ENCODE measurements at regions not wholly inside any gene's neighbourhood (a gene's known extent, or its start where the extent isn't known, plus 50 kb on each side); places are given as distances from the start of the nearest gene placed in this dataset.
"Not testable (repeated sequence)": the region's sequence is repeated elsewhere in the genome, so short reads cannot be mapped to it uniquely, and the experiment has no call there.

DNA sequence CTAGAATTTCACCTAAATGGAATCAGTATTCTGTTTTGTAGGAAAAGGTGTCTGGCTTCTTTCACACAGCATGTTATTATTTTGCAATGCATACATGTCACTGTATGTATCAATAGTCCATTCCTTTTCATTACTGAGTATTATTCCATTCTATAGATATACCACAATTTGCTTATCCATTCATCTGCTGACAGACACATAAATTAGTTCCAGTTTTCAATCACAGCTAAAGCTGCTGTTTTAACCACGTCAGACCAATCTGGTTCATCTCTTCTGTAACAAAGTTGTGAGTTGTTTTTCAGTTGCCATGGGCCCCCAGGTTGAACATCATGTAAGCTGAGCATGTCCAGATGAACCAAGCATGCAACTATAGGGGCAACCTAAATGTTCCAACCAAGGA lies 282.1 kb upstream of the MKLN1 start:
- in situ Hi-C loops (cut with MboI; ENCODE audit: low pct_unique_long_range_greater_than_20kb, low sequenced_read_pairs): no loop called here

DNA sequence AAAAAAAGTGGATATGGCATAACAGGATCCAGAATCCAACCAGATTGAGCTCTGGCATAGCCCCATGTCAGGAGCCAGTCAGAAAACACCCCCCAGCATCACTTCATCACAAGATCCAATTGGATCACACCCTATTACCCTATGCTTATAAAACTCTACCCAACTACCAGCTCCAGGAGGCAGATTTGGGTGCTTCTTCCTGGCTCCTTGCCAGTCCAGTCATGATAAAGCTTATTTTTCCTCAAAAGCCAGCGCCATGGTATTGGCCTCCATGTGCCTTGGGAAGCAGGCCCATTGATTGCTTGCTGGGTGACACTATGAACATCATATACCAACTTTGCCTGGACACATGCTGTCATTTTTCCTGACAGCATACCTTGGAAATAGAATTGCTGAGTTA lies 281.4 kb upstream of the MKLN1 start:
- in situ Hi-C loops (cut with MboI; ENCODE audit: low pct_unique_long_range_greater_than_20kb, low sequenced_read_pairs): no loop called here

More for the DNA sequence above, 282.1 kb upstream of the MKLN1 start:
- no peak for DNase-seq

GRCh38 chr7:131047651-131048304 lies 279.9 kb upstream of the MKLN1 start:
- in situ Hi-C loops (cut with MboI; ENCODE audit: low pct_unique_long_range_greater_than_20kb, low sequenced_read_pairs): no loop called here
- no peak for DNase-seq

More for the DNA sequence above, 281.4 kb upstream of the MKLN1 start:
- DNase-seq: no peak

GRCh38 chr7:131051304-131051703 lies 276.4 kb upstream of the MKLN1 start:
- DNase-seq: no peak
- in situ Hi-C loops (cut with MboI; ENCODE audit: low pct_unique_long_range_greater_than_20kb, low sequenced_read_pairs): no loop called here

DNA sequence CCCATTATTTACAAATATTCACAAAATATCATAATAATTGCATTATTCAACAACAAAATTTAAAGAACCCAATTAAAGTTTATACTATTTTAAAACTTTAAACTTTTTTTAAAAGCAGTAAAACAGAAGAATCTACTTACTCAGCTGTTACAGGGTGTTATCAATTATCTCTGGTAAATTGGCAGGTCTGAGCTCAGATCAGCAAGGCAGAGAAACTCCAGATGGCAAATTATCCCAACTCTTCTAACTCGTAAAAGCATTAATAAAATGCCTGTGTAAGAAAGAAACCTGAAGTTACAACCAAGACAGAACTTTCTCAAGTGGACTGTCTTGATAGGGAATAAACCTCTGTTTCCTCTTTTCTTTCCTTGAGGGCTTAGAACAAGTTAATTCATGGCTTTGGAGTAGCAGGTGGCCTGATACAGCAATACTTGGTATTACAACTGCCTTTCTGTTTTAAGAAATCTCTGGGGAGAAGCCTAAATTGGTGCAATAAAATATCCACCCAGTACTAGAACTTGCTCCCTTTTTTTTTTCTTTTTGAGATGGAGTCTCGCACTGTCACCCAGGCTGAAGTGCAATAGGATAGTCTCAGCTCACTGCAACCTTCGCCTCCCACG lies 275.3 kb upstream of the MKLN1 start:
- in situ Hi-C loops (cut with MboI; ENCODE audit: low pct_unique_long_range_greater_than_20kb, low sequenced_read_pairs): no loop called here
- peak; percentile 61 for DNase-seq

GRCh38 chr7:131056007-131056406 lies 271.7 kb upstream of the MKLN1 start:
- in situ Hi-C loops (cut with MboI; ENCODE audit: low pct_unique_long_range_greater_than_20kb, low sequenced_read_pairs): no loop called here
- peak; percentile 13 for DNase-seq

GRCh38 chr7:131057015-131057793 lies 270.5 kb upstream of the MKLN1 start:
- peak; percentile 78 for DNase-seq
- in situ Hi-C loops (cut with MboI; ENCODE audit: low pct_unique_long_range_greater_than_20kb, low sequenced_read_pairs): no loop called here

DNA sequence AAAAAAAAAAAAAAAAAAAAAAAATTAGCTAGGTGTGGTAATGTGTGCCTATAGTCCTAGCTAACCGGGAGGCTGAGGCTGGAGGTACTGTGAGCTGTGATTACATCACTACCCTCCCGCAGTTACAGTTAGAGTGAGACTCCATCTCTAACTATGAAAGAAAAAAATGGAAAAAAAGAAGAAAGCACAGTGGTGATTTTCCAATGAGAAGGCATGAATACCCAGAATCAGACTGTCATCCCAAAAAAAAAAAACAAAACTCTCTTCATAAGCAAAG lies 269.9 kb upstream of the MKLN1 start:
- in situ Hi-C loops (cut with MboI; ENCODE audit: low pct_unique_long_range_greater_than_20kb, low sequenced_read_pairs): no loop called here
- peak; percentile 34 for DNase-seq

DNA sequence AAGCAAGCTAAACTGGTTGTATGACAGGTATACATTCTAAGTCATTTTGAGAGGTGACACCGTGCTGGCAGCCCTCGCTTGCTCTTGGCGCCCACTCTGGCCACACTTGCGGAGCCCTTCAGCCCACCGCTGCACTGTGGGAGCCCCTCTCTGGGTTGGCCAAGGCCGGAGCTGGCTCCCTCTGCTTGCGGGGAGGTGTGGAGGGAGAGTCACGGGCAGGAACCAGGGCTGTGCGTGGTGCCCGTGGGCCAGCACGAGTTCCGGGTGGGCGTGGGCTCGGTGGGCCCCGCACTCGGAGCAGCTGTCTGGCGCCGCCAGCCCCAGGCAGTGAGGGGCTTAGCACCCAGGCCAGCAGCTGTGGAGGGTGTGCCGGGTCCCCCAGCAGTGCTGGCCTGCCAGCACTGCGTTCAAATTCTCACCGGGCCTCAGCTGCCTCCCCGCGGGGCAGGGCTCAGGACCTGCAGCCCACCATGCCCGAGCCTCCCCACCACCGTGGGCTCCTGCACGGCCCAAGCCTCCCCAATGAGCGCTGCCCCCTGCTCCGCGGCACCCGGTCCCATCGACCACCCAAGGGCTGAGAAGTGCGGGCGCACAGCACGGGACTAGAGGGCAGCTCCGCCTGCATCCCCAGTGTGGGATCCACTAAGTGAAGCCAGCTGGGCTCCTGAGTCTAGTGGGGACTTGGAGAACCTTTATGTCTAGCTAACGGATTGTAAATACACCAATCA lies 269.0 kb upstream of the MKLN1 start:
- in situ Hi-C loops (cut with MboI; ENCODE audit: low pct_unique_long_range_greater_than_20kb, low sequenced_read_pairs); DNase-seq: not testable (repeated sequence)

GRCh38 chr7:131059401-131059800 lies 268.3 kb upstream of the MKLN1 start:
- in situ Hi-C loops (cut with MboI; ENCODE audit: low pct_unique_long_range_greater_than_20kb, low sequenced_read_pairs); DNase-seq: not testable (repeated sequence)

DNA sequence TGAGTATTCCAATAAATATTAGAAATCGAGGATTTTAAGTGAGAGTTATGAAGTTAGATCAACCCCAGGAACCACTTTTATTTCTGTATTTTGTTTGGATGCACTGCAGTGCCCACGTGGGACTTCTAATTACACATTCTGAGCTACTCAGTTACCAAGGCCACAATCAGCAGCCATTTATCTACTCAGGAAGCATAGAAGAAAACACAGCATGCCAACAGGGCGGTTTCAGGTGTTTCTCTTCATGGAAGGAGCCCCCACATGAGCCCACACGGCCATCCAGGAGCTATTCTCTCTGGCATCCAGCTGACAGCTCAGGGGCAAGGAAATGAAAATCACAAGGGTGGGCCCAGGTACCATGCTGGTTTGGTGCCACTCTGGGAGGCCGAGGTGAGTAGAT lies 266.5 kb upstream of the MKLN1 start:
- in situ Hi-C loops (cut with MboI; ENCODE audit: low pct_unique_long_range_greater_than_20kb, low sequenced_read_pairs): no loop called here
- DNase-seq: no peak

- DNase-seq: no peak
Observed at GRCh38 chr7:131061818-131062217, 265.9 kb upstream of the MKLN1 start.

GRCh38 chr7:131066635-131067034 lies 261.0 kb upstream of the MKLN1 start:
- in situ Hi-C loops (cut with MboI; ENCODE audit: low pct_unique_long_range_greater_than_20kb, low sequenced_read_pairs): no loop called here
- no peak for DNase-seq

More at GRCh38 chr7:131061818-131062217, 265.9 kb upstream of the MKLN1 start:
- in situ Hi-C loops (cut with MboI; ENCODE audit: low pct_unique_long_range_greater_than_20kb, low sequenced_read_pairs): no loop called here

GRCh38 chr7:131067220-131067619 lies 260.5 kb upstream of the MKLN1 start:
- in situ Hi-C loops (cut with MboI; ENCODE audit: low pct_unique_long_range_greater_than_20kb, low sequenced_read_pairs): no loop called here
- DNase-seq: no peak

DNA sequence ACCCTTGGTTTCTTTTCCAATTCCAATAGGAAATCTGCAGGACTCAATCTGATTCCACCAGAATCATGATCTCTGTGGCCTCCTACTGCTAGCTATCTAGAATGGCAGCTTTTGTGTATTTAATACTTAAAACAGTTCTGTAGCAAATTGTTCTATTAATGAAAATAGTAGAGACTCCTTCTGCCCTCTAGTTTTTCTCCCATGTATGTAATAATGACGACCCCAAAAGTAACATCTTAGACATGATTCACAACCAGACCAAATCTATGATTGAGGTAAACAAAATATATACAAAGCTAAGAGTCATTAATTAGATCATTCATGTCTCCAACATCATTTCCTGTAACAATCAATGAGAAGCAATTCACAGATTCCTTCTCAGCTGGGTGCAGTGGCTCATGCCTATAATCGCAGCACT lies 259.1 kb upstream of the MKLN1 start:
- DNase-seq: no peak
- in situ Hi-C loops (cut with MboI; ENCODE audit: low pct_unique_long_range_greater_than_20kb, low sequenced_read_pairs): no loop called here

GRCh38 chr7:131071786-131072504 lies 255.7 kb upstream of the MKLN1 start:
- DNase-seq: peak; percentile 93
- in situ Hi-C loops (cut with MboI; ENCODE audit: low pct_unique_long_range_greater_than_20kb, low sequenced_read_pairs): no loop called here

- in situ Hi-C loops (cut with MboI; ENCODE audit: low pct_unique_long_range_greater_than_20kb, low sequenced_read_pairs): no loop called here
Observed at GRCh38 chr7:131072505-131073091, 255.1 kb upstream of the MKLN1 start.

GRCh38 chr7:131074043-131074442 lies 253.6 kb upstream of the MKLN1 start:
- no peak for DNase-seq
- in situ Hi-C loops (cut with MboI; ENCODE audit: low pct_unique_long_range_greater_than_20kb, low sequenced_read_pairs): no loop called here

More at GRCh38 chr7:131072505-131073091, 255.1 kb upstream of the MKLN1 start:
- peak; percentile 62 for DNase-seq

DNA sequence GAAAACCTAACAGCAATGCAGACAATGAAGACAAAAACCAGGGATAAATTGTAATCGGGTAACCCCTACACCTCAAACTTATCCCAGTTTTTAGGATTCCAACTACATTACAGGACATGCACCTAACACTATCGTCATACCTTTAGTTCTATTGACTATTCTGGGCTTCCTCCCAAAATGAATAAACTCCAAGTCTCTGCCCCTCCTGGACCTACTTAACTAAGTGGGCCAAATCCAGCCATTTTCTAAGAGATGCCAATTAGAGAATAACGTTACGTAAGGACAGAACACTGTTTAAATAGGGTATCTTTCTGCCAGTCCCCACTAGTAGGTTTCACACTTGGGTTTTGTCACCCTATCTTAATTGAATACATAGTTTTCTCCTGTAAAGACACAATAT lies 253.1 kb upstream of the MKLN1 start:
- in situ Hi-C loops (cut with MboI; ENCODE audit: low pct_unique_long_range_greater_than_20kb, low sequenced_read_pairs): no loop called here
- no peak for DNase-seq
